Colon (tissue), 2 donors: ENCODE measurements at regions not wholly inside any gene's neighbourhood (a gene's known extent, or its start where the extent isn't known, plus 50 kb on each side); places are given as distances from the start of the nearest gene placed in this dataset.

ENCODE experiments used
- FAIRE-seq: peaks from 2 replicates; lab custom pipeline; 2012; peaks lifted over from hg19 to GRCh38; lab: Jason Lieb, UNC
- donor health status: control.
- donor health status: control.

GRCh38 chr10:78689584-78689935 is 379.2 kb upstream of the ZMIZ1 start:
- FAIRE-seq: no peak

- FAIRE-seq: no peak
Measured at GRCh38 chr10:78690354-78691111, 378.2 kb upstream of the ZMIZ1 start.

- FAIRE-seq: no peak
Measured at GRCh38 chr10:78691301-78692030, 377.3 kb upstream of the ZMIZ1 start.

GRCh38 chr10:78692071-78692470 is 376.7 kb upstream of the ZMIZ1 start:
- no peak for FAIRE-seq

GRCh38 chr10:78695846-78696245 is 372.9 kb upstream of the ZMIZ1 start:
- no peak for FAIRE-seq

- no peak for FAIRE-seq
Measured at GRCh38 chr10:78696791-78697395, 371.9 kb upstream of the ZMIZ1 start.

GRCh38 chr10:78699971-78700370 is 368.8 kb upstream of the ZMIZ1 start:
- FAIRE-seq: no peak

GRCh38 chr10:78700413-78700812 is 368.4 kb upstream of the ZMIZ1 start:
- FAIRE-seq: no peak

- no peak for FAIRE-seq
Measured at GRCh38 chr10:78700816-78701520, 367.8 kb upstream of the ZMIZ1 start.

GRCh38 chr10:78702186-78702585 is 366.6 kb upstream of the ZMIZ1 start:
- no peak for FAIRE-seq

- FAIRE-seq: no peak
Measured at GRCh38 chr10:78702876-78703275, 365.9 kb upstream of the ZMIZ1 start.

GRCh38 chr10:78703593-78703992 is 365.2 kb upstream of the ZMIZ1 start:
- no peak for FAIRE-seq

GRCh38 chr10:78706256-78706655 is 362.5 kb upstream of the ZMIZ1 start:
- FAIRE-seq: no peak

GRCh38 chr10:78706726-78707540 is 361.8 kb upstream of the ZMIZ1 start:
- no peak for FAIRE-seq

- FAIRE-seq: no peak
Measured at GRCh38 chr10:78707745-78708144, 361.0 kb upstream of the ZMIZ1 start.

GRCh38 chr10:78712147-78712546 is 356.6 kb upstream of the ZMIZ1 start:
- no peak for FAIRE-seq

GRCh38 chr10:78713659-78714058 is 355.1 kb upstream of the ZMIZ1 start:
- FAIRE-seq: no peak

- no peak for FAIRE-seq
Measured at GRCh38 chr10:78714225-78714624, 354.5 kb upstream of the ZMIZ1 start.

- FAIRE-seq: no peak
Measured at GRCh38 chr10:78715435-78715834, 353.3 kb upstream of the ZMIZ1 start.

GRCh38 chr10:78716043-78716660 is 352.6 kb upstream of the ZMIZ1 start:
- no peak for FAIRE-seq

GRCh38 chr10:78717200-78717599 is 351.6 kb upstream of the ZMIZ1 start:
- no peak for FAIRE-seq
